HepG2 (cell line): ENCODE measurements at regions not wholly inside any gene's neighbourhood (a gene's known extent, or its start where the extent isn't known, plus 50 kb on each side); places are given as distances from the start of the nearest gene placed in this dataset.

Experiments used
- ATAC-seq: fragments of 200-7000 bp; cut with Tn5 transposase; 3 replicates; pipeline ENCODE4 v1.9.1; 2020; ENCODE audit warnings: mild to moderate bottlenecking, moderate library complexity
- BruUV-seq: library from RNA; stranded (reverse); fragments of 400-500 nt; replicated peaks from 2 replicates; lab custom pipeline; 2021; lab: Mats Ljungman, UMichigan
- CTCF ChIA-PET: fragments of 300-600 bp; formaldehyde crosslinking; extraction: SDS; loops from one replicate; lab custom pipeline; 2021; ENCODE audit warnings: low total read pairs, inconsistent platforms, low intra/inter-chr PET ratio; lab: Yijun Ruan, JAX
- POLR2A ChIA-PET: fragments of 350-600 bp; sonication (Branson Sonifier 250); formaldehyde crosslinking; loops from one replicate; lab custom pipeline; 2020; ENCODE audit warnings: antibody characterized with exemption, inconsistent platforms; lab: Yijun Ruan, JAX
- DNase-seq: peaks from one replicate; pipeline ENCODE4 v3.0.0-alpha.2; 2015; ENCODE audit warnings: low spot score
- FAIRE-seq: peaks from 3 replicates; lab custom pipeline; 2011; peaks lifted over from hg19 to GRCh38; lab: Jason Lieb, UNC
- H2AFZ ChIP-seq: one replicate; pipeline ENCODE4 v1.6.1; 2011; ENCODE audit warnings: low read length, inconsistent platforms
- H3K27ac ChIP-seq: fragments of 300-600 bp; 3 replicates; pipeline ENCODE4 v1.8.0; 2011; ENCODE audit warnings: mixed run types, mild to moderate bottlenecking, mixed read lengths, low read length, inconsistent platforms; ENCODE audit not compliant: insufficient read depth; ENCODE audit errors: extremely low read length
- H3K27me3 ChIP-seq, 2 experiments: fragments of 200-600 bp in 1 of 2; 2 replicates in 1 of 2; 3 replicates in 1 of 2; pipeline versions ENCODE4 v1.6.0 to v1.8.0; 2011; ENCODE audit warnings: low read length in 2 of 2, mild to moderate bottlenecking in 2 of 2, moderate library complexity in 2 of 2, inconsistent platforms in 1 of 2; ENCODE audit not compliant: insufficient read depth in 2 of 2, control insufficient read depth in 1 of 2
- H3K36me3 ChIP-seq, 2 experiments: fragments of 200-600 bp in 1 of 2; replicated peaks in 1 of 2; 2 replicates in 1 of 2; 3 replicates in 1 of 2; pipeline versions ENCODE4 v1.5.1 to v1.8.0; 2011; ENCODE audit warnings: low read length in 2 of 2, inconsistent platforms in 1 of 2; ENCODE audit not compliant: insufficient read depth in 2 of 2, control insufficient read depth in 1 of 2
- H3K4me1 ChIP-seq: 2 replicates; pipeline ENCODE4 v1.5.1; 2012; ENCODE audit warnings: low read length, inconsistent platforms; ENCODE audit not compliant: insufficient read depth
- H3K4me2 ChIP-seq: 2 replicates; pipeline ENCODE4 v1.6.0; 2011; ENCODE audit warnings: low read depth, low read length, inconsistent platforms
- H3K4me3 ChIP-seq, 3 experiments: fragments of 200-600 bp in 1 of 3; sonication (generic), shearing (Covaris generic) in 1 of 3; replicated peaks in 1 of 3; 2 replicates each; pipeline ENCODE4 v1.5.1; 2011 to 2016; ENCODE audit warnings: low read length in 3 of 3, inconsistent platforms in 2 of 3, low read depth in 2 of 3, mild to moderate bottlenecking in 2 of 3, control low read depth in 1 of 3, mixed read lengths in 1 of 3; ENCODE audit not compliant: insufficient read depth in 1 of 3
- H3K79me2 ChIP-seq: one replicate; pipeline ENCODE4 v1.6.1; 2011; ENCODE audit warnings: low read length, inconsistent platforms; ENCODE audit not compliant: insufficient read depth
- H3K9ac ChIP-seq: 2 replicates; pipeline ENCODE4 v1.6.0; 2011; ENCODE audit warnings: mild to moderate bottlenecking, low read depth, low read length, inconsistent platforms; ENCODE audit not compliant: insufficient read depth
- H3K9me3 ChIP-seq: 2 replicates; pipeline ENCODE4 v1.5.1; 2012; ENCODE audit warnings: mild to moderate bottlenecking, low read length
- H4K20me1 ChIP-seq: 2 replicates; pipeline ENCODE4 v1.6.0; 2011; ENCODE audit warnings: inconsistent platforms, mild to moderate bottlenecking, low read length, moderate library complexity; ENCODE audit not compliant: insufficient read depth
- ATRX ChIP-seq: sonication (generic); formaldehyde crosslinking; IDR thresholded peaks from 2 replicates; pipeline ENCODE4 v1.4.0; 2020; ENCODE audit warnings: missing genetic modification reagents, borderline replicate concordance
- BRF2 ChIP-seq: sonication (generic); formaldehyde crosslinking; IDR thresholded peaks from 2 replicates; pipeline ENCODE4 v1.8.1; 2022; ENCODE audit warnings: mild to moderate bottlenecking, missing genetic modification reagents
- EHMT2 ChIP-seq: fragments of 200-600 bp; sonication (generic); IDR thresholded peaks from 2 replicates; pipeline ENCODE4 v1.7.0; 2017; ENCODE audit warnings: antibody characterized with exemption, low read depth, low read length, borderline replicate concordance
- GABPB1 ChIP-seq: IDR thresholded peaks from 2 replicates; pipeline ENCODE4 v1.6.1; 2016; ENCODE audit warnings: mild to moderate bottlenecking, missing genetic modification reagents, moderate library complexity, missing compliant biosample characterization
- GATAD2A ChIP-seq: IDR thresholded peaks from 2 replicates; pipeline ENCODE4 v1.6.1; 2016
- HDAC2 ChIP-seq: sonication (generic); formaldehyde crosslinking; IDR thresholded peaks from 2 replicates; pipeline ENCODE4 v1.4.0; 2020; ENCODE audit warnings: missing genetic modification reagents
- JUND ChIP-seq: sonication (generic); formaldehyde crosslinking; IDR thresholded peaks from 2 replicates; pipeline ENCODE4 v1.8.0; 2022; ENCODE audit warnings: mild to moderate bottlenecking, missing genetic modification reagents
- KMT2B ChIP-seq: IDR thresholded peaks from 2 replicates; pipeline ENCODE4 v1.6.1; 2016; ENCODE audit warnings: missing genetic modification reagents, missing compliant biosample characterization
- PITX1 ChIP-seq: sonication (generic); formaldehyde crosslinking; IDR thresholded peaks from 2 replicates; pipeline ENCODE4 v1.5.1; 2020; ENCODE audit warnings: mild to moderate bottlenecking, missing genetic modification reagents
- TEAD2 ChIP-seq: sonication (generic); formaldehyde crosslinking; IDR thresholded peaks from 2 replicates; pipeline ENCODE4 v1.9.0; 2021; ENCODE audit warnings: missing genetic modification reagents
- WIZ ChIP-seq: sonication (generic); formaldehyde crosslinking; IDR thresholded peaks from 2 replicates; pipeline ENCODE4 v1.5.1; 2020; ENCODE audit warnings: mild to moderate bottlenecking, missing genetic modification reagents
- ZBTB1 ChIP-seq: sonication (generic); formaldehyde crosslinking; IDR thresholded peaks from 2 replicates; pipeline ENCODE4 v1.4.0; 2020; ENCODE audit warnings: missing genetic modification reagents, borderline replicate concordance
- ZBTB25 ChIP-seq: IDR thresholded peaks from 2 replicates; pipeline ENCODE4 v1.6.1; 2018; ENCODE audit warnings: missing genetic modification reagents
- ZFP62 ChIP-seq: sonication (generic); formaldehyde crosslinking; IDR thresholded peaks from 2 replicates; pipeline ENCODE4 v1.4.0; 2020; ENCODE audit warnings: missing genetic modification reagents
- ZNF121 ChIP-seq: sonication (generic); formaldehyde crosslinking; IDR thresholded peaks from 2 replicates; pipeline ENCODE4 v1.5.0; 2020; ENCODE audit warnings: mild to moderate bottlenecking, missing genetic modification reagents
- ZNF160 ChIP-seq: sonication (generic); formaldehyde crosslinking; IDR thresholded peaks from 2 replicates; pipeline ENCODE4 v1.8.0; 2022; ENCODE audit warnings: mild to moderate bottlenecking, inconsistent platforms, missing genetic modification reagents
- ZNF337 ChIP-seq: sonication (generic); formaldehyde crosslinking; IDR thresholded peaks from 2 replicates; pipeline ENCODE4 v1.5.1; 2020; ENCODE audit warnings: missing genetic modification reagents, low read depth, mild to moderate bottlenecking, borderline replicate concordance
- ZNF713 ChIP-seq: sonication (generic); formaldehyde crosslinking; IDR thresholded peaks from 2 replicates; pipeline ENCODE4 v1.4.0; 2020; ENCODE audit warnings: mild to moderate bottlenecking, missing genetic modification reagents
- ZNF784 ChIP-seq: sonication (generic); formaldehyde crosslinking; IDR thresholded peaks from 2 replicates; pipeline ENCODE4 v1.5.1; 2020; ENCODE audit warnings: missing genetic modification reagents, mild to moderate bottlenecking, borderline replicate concordance
- WGBS: methylation state at CpG from one replicate; pipeline ENCODE4 v1.1.6; 2017; ENCODE audit warnings: low lambda C conversion rate; 5-methylcytosine and 5-hydroxymethylcytosine counted together
- in situ Hi-C: cut with HindIII; loops from 2 replicates; pipeline ENCODE4 v1.10.0; 2017; ENCODE audit warnings: low pct_unique_long_range_greater_than_20kb; ENCODE audit not compliant: extremely low pct_ligation_motif_present
- intact Hi-C: fragments of 100-400 bp; cut with micrococcal nuclease; formaldehyde crosslinking; loops from one replicate; pipeline ENCODE4 v1.10.0; 2022; ENCODE audit not compliant: unreplicated experiment
- TF ChIP-seq, protein P1 (sequence below): sonication (generic); formaldehyde crosslinking; IDR thresholded peaks from 2 replicates; pipeline ENCODE4 v1.8.1; 2023; ENCODE audit warnings: missing genetic modification reagents, inconsistent platforms, borderline replicate concordance

DNA sequence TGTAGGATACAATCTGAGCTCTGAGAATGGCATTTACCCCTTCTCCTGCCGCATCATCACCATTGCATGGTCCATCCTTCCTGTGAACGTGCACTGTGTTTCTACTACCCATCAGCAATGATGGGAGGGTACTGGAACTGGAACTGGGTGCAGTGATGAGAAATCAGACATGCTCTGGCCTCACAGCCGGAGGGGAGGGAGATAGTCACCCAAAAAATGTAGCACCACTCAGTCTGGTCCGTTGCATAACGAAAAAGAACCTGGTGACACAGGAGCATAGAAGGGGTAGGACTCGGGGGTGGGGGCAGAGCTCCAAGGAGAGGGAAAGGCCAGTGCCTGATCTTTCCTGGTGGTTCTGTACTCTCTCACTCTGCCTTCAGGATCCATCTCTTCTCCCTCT is 205.0 kb downstream of the RPLP1 start (continued):
- no peak for TF ChIP-seq ZNF784 (CRISPR knock-in tag)
- TF ChIP-seq ZFP62 (CRISPR knock-in tag): no peak
- no peak for TF ChIP-seq ZBTB1 (CRISPR knock-in tag)
- TF ChIP-seq PITX1 (CRISPR knock-in tag): no peak
- TF ChIP-seq ZNF337: no peak
- no peak for TF ChIP-seq WIZ (CRISPR knock-in tag)
- TF ChIP-seq, all 625 proteins: peak for 0

- H4K20me1 ChIP-seq: 0 out of 2 replicates have a peak, but pooled peaks cover 6% of the 10 kb centered on the region
- ChIA-PET POLR2A (no interaction called here), CTCF (no interaction called here)
- FAIRE-seq (no peak), ATAC-seq (no peak), DNase-seq (no peak)
- no peak overlapping the region for H3K4me2 ChIP-seq
- no peaks in the 10 kb centered on the region for H3K4me1 ChIP-seq
- H3K9ac ChIP-seq: no peak overlapping the region
- intact Hi-C loops: no loop called here
- H3K36me3 ChIP-seq: no peaks in the 10 kb centered on the region
- H3K79me2 ChIP-seq: no peaks in the 10 kb centered on the region
- BruUV-seq: no TSS peak
- no peak overlapping the region for H2AFZ ChIP-seq
- in situ Hi-C loops: no loop called here
- H3K4me3 ChIP-seq: no peak overlapping the region
- H3K27me3 ChIP-seq: peaks cover 10 to 56% of the 10 kb centered on the region in 2 experiments; a peak in 3 of 5 replicates
- 19% methylated on average over 8 of the region's 8 CpGs for WGBS
- H3K9me3 ChIP-seq: no peaks in the 10 kb centered on the region
- H3K27ac ChIP-seq: no peak overlapping the region
- no peak for TF ChIP-seq TEAD2 (CRISPR knock-in tag)
- TF ChIP-seq GABPB1 (CRISPR knock-in tag): no peak
- no peak for TF ChIP-seq ZBTB25 (CRISPR knock-in tag)
- no peak for TF ChIP-seq JUND (CRISPR knock-in tag)
- no peak for TF ChIP-seq HDAC2 (CRISPR knock-in tag)
- TF ChIP-seq, protein P1, sequence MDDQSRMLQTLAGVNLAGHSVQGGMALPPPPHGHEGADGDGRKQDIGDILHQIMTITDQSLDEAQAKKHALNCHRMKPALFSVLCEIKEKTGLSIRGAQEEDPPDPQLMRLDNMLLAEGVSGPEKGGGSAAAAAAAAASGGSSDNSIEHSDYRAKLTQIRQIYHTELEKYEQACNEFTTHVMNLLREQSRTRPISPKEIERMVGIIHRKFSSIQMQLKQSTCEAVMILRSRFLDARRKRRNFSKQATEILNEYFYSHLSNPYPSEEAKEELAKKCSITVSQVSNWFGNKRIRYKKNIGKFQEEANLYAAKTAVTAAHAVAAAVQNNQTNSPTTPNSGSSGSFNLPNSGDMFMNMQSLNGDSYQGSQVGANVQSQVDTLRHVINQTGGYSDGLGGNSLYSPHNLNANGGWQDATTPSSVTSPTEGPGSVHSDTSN (CRISPR knock-in tag): no peak
- TF ChIP-seq ZNF121 (CRISPR knock-in tag): no peak
- no peak for TF ChIP-seq EHMT2
- TF ChIP-seq KMT2B: no peak
- TF ChIP-seq ZNF713: no peak
- no peak for TF ChIP-seq BRF2
- TF ChIP-seq ATRX (CRISPR knock-in tag): no peak
- no peak for TF ChIP-seq ZNF160
- no peak for TF ChIP-seq GATAD2A
Observed at GRCh38 chr15:69658411-69658945, 205.9 kb downstream of the RPLP1 start.
